ENCODE measurements at regions not wholly inside any gene's neighbourhood (a gene's known extent, or its start where the extent isn't known, plus 50 kb on each side); places are given as distances from the start of the nearest gene placed in this dataset.

- no peak overlapping the region for H3K4me3 ChIP-seq (ENCODE audit: low read depth in 1 of 3, low read length in 3 of 3)
- H3K4me1 ChIP-seq (ENCODE audit: control insufficient read depth in 4 of 4, insufficient read depth in 4 of 4, low read length in 3 of 4) = peaks cover 0 to 2% (median 0%) of the 10 kb centered on the region in 4 donors
- H3K36me3 ChIP-seq (ENCODE audit: control insufficient read depth in 4 of 4, insufficient read depth in 3 of 4, low read depth in 1 of 4, low read length in 3 of 4) = peaks cover 0 to 1% (median 0%) of the 10 kb centered on the region in 4 donors
- no peaks in the 10 kb centered on the region for H3K9me3 ChIP-seq (ENCODE audit: control insufficient read depth in 4 of 4, low read length in 3 of 4)
- 75% methylated on average over 8 of the region's 8 CpGs for WGBS
- no peak for TF ChIP-seq ATF3 (IDR thresholded peaks at IDR 0.05)
- TF ChIP-seq RAD21 (IDR thresholded peaks at IDR 0.05) = no peak
- TF ChIP-seq FOXA1 (IDR thresholded peaks at IDR 0.05) = no peak
- TF ChIP-seq JUND (IDR thresholded peaks at IDR 0.05) = no peak
- TF ChIP-seq TAF1 (conservative IDR thresholded peaks at IDR 0.05) = no peak
- no peak for TF ChIP-seq GABPA (IDR thresholded peaks at IDR 0.05 in 1 of 2, conservative IDR thresholded peaks at IDR 0.05 in 1 of 2)
- TF ChIP-seq MAX (IDR thresholded peaks at IDR 0.05) = no peak
- no peak for TF ChIP-seq REST (IDR thresholded peaks at IDR 0.05)
- TF ChIP-seq YY1 (IDR thresholded peaks at IDR 0.05) = no peak
- no peak for TF ChIP-seq RXRA (IDR thresholded peaks at IDR 0.05)
- TF ChIP-seq HNF4A (conservative IDR thresholded peaks at IDR 0.05) = no peak
- TF ChIP-seq EGR1 (IDR thresholded peaks at IDR 0.05; ENCODE audit: low read depth in 2 of 2) = no peak
- TF ChIP-seq ZBTB33 (IDR thresholded peaks at IDR 0.05) = no peak
- no peak for TF ChIP-seq FOXA2 (IDR thresholded peaks at IDR 0.05)
- TF ChIP-seq NR2F2 (IDR thresholded peaks at IDR 0.05) = no peak
- TF ChIP-seq HNF4G (IDR thresholded peaks at IDR 0.05) = no peak
- TF ChIP-seq SP1 (IDR thresholded peaks at IDR 0.05) = no peak
- TF ChIP-seq CTCF (IDR thresholded peaks at IDR 0.05; ENCODE audit: low read depth, low read length, missing input control) = no peak
- no peaks in the 10 kb centered on the region for H3K27me3 ChIP-seq (ENCODE audit: control insufficient read depth in 4 of 4, insufficient read depth in 4 of 4, low read length in 3 of 4)
- no peak for DNase-seq (ENCODE audit: low spot score)
- no peak overlapping the region for H3K9ac ChIP-seq (ENCODE audit: low read depth in 1 of 2, low read length in 2 of 2)
- H3K27ac ChIP-seq (ENCODE audit: low read depth in 1 of 2, low read length in 2 of 2) = no peak overlapping the region
These were observed 121.9 kb downstream of the NDUFA10 start for GRCh38 chr2:239903210-239903609.

Measured in liver (tissue), 8 donors.